CD4-positive, alpha-beta T cell treated with Interleukin-4 for 4 hours (primary cell): ENCODE measurements at regions not wholly inside any gene's neighbourhood (a gene's known extent, or its start where the extent isn't known, plus 50 kb on each side); places are given as distances from the start of the nearest gene placed in this dataset.

Experiments used
- DNase-seq: peaks from one replicate; pipeline ENCODE4 v3.0.0-alpha.2; 2020

- no peak for DNase-seq
These were observed 291.3 kb upstream of the PHYHIPL start for GRCh38 chr10:58885146-58885545.

DNA sequence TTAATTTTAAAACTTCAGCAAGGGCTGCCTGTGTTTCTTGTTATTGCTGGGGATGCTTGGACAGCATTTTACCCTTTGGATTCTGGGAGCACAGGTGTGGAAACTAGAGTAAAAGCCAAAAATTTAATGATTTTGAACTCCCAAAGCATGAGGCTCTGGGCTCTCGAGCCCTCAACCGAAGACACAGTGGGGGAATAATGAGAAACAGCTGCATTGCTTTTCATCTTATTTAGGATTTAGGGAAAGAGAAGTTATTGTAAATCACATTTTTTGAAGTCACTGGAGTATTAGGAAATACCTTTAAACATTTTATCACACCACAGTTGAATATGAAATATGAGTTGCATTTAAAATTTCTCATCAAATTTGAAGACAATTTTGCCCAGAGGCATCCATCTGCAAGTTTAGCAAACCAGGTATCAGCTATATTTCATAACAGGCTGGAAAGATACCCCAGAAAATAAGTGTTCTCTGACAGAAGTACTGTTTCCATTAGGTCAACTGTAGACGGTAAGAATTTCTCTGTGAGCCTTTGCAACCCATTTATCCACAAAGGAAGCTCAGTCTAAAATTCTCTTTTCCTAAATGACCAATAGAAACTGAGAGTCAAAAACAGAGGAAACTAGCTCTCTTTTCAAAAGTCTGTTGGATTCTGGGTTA lies 290.6 kb upstream of the PHYHIPL start:
- DNase-seq: no peak

- no peak for DNase-seq
These were observed 290.0 kb upstream of the PHYHIPL start for GRCh38 chr10:58886406-58886805.

- no peak for DNase-seq
These were observed 289.0 kb upstream of the PHYHIPL start for GRCh38 chr10:58887474-58887873.

DNA sequence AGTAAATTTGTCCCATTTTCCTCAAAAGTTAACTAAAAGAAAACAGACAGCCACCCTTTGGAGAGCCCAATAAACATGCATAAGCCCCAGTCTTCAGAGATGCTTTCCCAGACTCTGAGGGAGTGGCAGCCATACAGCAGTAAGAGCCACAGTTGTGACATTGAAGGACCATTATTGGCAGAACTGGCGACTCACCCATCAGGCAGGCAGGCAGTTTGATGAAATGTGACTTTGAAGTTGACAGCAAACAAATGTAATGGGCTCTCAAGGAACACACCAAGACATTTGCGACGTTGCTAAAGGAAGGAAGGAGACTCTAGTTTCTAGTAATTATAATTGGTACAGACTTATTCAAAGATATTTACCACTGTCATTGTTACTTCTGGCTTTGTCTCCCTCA lies 287.5 kb upstream of the PHYHIPL start:
- DNase-seq: no peak

GRCh38 chr10:58892031-58892531 lies 284.4 kb upstream of the PHYHIPL start:
- no peak for DNase-seq

GRCh38 chr10:58894929-58895328 lies 281.5 kb upstream of the PHYHIPL start:
- DNase-seq: no peak

GRCh38 chr10:58896229-58896628 lies 280.2 kb upstream of the PHYHIPL start:
- no peak for DNase-seq

DNA sequence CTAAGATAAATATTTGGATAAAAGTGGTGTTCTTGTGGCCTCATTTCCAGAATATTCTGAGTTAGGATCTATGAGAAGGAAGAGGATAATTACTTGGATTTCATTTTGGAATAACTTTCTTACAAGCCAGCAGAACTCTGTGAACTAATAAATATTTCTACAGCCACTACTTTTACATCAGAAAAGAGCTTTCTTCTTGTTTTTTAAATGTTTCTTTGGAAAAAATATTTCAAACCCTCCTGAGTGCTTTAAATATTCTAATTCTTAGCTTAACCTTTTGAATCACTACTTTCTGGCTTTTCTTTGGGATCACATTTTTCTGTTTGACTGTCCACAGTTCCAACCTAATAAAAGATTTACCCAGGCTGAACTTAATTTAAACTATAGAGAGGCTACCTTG lies 279.2 kb upstream of the PHYHIPL start:
- no peak for DNase-seq

- DNase-seq: no peak
These were observed 278.7 kb upstream of the PHYHIPL start for GRCh38 chr10:58897708-58898107.

- DNase-seq: no peak
These were observed 277.4 kb upstream of the PHYHIPL start for GRCh38 chr10:58898854-58899573.

DNA sequence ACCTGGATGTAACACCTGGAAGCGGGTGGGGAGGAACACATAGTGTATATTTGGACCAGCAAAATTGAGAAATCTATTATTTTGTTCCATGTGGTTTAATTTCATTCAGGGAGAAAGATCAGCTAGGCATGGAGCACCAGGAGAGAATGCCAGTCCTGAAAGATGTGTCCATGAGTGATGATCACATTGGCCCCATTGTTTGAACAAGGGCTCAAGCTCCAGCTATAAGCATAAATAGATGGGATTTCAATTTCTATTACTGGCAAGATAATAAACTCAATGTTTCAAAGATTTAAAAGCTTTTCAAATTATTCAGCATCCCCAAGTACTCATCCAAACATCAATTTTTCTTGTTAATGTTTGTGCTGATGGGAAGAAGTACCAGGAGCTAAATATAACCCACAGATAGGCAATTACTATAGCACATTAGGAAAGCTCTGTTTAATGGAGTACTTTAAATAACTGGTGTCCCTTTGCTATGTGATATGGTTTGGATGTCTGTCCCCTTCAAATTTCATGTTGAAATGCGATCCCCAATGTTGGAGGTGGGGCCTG lies 275.3 kb upstream of the PHYHIPL start:
- no peak for DNase-seq

DNA sequence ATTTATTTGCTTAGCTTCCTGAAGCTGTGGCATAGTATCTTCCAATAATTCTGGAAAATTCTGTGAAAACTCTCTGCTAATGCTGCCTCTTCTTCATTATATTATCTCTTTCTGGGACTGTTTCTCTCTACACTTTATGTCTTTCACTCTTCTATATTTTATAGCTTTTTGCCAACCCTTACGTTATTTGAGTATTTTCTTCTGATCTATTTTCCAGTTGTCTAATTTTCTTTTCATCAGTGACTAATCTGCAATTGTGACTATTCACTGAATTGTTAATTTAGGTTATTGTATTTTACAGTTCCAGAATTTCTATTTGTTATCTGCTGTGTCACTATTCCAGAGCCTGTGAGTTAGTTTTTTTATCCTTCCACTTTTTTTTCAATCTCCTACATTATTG lies 273.4 kb upstream of the PHYHIPL start:
- no peak for DNase-seq

DNA sequence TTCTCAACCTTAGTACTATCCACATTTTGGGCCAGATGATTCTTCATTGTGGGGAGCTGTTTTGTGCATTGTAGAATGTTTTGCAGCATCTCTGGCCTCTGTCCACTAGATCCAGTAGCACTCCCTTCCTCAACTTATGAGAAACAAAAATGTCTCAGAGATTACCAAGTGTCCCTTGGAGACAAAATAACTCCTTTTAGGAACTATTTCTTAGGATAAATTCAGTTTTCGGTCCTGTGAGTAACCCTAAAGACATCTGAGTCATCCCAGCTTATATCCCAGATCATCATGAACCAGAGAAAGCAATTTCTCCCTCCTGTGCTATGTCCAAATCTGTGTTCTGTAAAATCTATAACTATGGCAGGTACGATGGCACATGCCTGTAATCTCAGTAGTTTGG lies 266.6 kb upstream of the PHYHIPL start:
- DNase-seq: no peak

GRCh38 chr10:58913717-58914116 lies 262.7 kb upstream of the PHYHIPL start:
- no peak for DNase-seq

- DNase-seq: no peak
These were observed 257.6 kb upstream of the PHYHIPL start for GRCh38 chr10:58918887-58919286.

GRCh38 chr10:58919927-58920654 lies 256.4 kb upstream of the PHYHIPL start:
- DNase-seq: no peak

GRCh38 chr10:58920655-58921003 lies 255.8 kb upstream of the PHYHIPL start:
- no peak for DNase-seq

DNA sequence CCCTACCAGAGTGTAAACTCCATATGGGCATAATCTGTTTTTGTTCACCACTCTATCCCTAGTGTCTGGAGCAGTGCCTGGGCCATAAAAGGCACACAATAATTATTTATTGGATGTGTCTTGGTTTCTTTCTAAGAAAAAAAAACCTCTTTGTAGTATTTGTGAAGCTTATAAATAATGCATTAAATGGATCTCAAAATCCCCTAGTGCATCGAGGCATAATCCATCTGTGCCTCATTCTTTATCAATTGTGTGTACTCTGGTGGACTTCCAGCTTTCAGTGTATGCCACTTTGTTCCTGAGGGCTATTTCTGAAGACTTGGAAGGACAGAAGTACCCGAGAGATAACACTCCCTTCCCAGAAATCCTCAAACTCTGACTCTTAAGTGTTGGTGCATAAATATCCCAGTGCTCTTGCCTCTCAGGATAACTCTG lies 255.0 kb upstream of the PHYHIPL start:
- DNase-seq: no peak

DNA sequence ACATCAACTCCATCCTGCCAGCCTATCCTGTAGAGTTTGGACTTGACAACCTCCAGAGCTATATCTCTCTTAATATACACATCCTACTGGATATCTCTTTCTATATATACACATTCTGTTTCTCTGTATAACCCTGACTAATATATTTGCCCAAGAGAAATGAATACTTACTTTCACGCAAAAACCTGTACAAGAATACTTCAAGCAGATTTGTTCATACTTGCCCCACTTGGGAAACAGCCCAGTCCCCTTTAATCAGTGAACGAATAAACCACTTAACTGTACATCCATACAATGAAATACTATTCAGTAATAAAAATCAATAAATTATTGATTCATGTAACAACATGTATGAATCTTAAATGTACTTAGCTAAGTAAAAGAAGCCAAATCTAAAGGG lies 251.1 kb upstream of the PHYHIPL start:
- no peak for DNase-seq

GRCh38 chr10:58930500-58930899 lies 245.9 kb upstream of the PHYHIPL start:
- DNase-seq: no peak

GRCh38 chr10:58932126-58932525 lies 244.3 kb upstream of the PHYHIPL start:
- DNase-seq: no peak

DNA sequence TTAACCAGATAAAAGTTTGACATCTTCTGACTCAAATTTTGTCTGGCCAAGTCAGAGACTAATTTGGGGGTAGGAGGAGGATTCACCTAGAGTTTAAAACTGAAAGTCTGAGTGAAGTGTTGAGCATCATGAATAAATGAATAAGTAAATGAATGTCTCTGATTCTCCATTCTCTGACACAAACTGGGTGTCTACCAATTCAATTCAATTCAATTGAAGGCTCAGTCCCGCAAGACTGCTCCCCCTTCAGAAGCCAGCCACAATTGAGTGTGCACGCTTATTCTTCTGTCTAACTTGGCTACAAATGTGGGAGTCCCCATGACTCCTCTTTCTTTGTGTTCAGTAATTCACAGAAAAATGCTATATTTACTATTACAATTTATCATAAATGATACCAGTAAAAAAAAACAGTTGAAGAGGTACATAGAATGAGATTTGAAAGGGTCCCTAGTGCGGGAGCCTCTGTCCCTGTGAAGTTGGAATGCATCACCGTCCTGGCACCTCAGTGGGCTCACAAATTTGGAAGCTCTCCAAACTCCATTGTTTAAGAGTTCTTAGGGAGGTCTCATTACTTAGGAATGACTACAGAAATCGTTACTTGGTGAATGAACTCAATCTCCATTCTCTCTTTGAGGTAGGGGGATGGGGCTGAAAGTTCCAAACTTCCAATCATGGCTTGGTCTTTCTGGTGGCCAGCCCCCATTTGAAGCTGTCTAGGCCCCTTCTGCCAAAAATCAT lies 243.7 kb upstream of the PHYHIPL start:
- no peak for DNase-seq
